ENCODE measurements at regions not wholly inside any gene's neighbourhood (a gene's known extent, or its start where the extent isn't known, plus 50 kb on each side); places are given as distances from the start of the nearest gene placed in this dataset.
"Not testable (repeated sequence)": the region's sequence is repeated elsewhere in the genome, so short reads cannot be mapped to it uniquely, and the experiment has no call there.

DNA sequence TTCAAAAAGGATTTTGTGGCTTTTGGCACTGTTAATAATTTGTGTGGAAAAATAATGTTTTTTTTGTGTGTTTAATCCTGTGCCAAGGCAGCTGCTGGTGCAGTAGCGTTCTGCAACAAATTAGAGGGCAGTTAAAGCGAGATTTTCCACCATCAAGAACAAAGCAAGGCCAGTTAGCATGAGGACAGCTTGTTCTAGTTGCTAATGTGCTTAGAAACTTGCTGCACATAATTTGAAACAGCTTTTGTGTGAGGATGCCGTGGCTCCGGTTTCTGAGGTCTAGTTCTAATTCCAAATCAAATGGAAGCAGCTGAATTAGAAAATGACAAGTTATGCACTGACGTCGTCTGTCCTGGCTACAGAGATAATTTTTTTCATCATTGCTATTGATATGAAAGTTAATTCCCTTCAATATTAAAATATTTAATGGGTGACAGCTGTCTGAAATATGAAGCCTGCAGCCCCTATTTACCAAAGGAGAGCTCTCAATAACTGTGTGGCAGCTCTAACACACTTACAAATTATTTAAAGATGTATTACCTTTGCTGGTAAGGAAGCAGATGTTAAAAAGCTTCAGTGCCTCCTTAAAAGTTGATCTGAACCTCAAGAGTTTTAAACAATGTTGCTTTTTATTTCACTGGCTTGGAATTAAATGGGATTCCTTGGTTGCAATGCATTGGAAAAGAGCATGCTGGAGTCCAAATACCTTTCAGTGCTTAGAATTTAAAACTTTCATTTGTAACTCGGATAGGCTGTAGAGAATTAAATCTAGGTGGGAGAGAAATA, 128.6 kb downstream of the SPATA31D1 start:
- no peak for DNase-seq

GRCh38 chr9:82122731-82123130, 134.2 kb downstream of the SPATA31D1 start:
- no peak for DNase-seq

GRCh38 chr9:82124090-82124489, 135.5 kb downstream of the SPATA31D1 start:
- DNase-seq = no peak

GRCh38 chr9:82126256-82126655, 137.7 kb downstream of the SPATA31D1 start:
- no peak for DNase-seq

DNA sequence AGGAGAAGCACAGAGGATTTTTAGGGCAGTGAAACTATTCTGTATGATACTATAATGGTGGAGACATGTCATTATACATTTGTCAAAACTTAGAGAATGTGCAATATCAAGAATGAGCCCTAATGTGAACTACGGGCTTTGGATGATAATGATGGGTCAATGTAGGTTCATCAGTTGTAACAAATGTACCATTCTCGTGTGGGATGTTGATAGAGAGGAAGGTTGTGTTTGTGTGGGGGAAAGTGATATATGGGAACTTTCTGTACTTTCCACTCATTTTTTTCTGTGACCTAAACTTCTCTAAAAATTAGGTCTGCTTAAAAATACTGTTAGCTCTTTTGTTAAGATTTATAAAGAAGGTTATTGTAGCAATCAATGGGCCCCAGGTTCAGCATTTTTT, 138.9 kb downstream of the SPATA31D1 start:
- no peak for DNase-seq

- DNase-seq = no peak
Measured at GRCh38 chr9:82128011-82128696, 139.6 kb downstream of the SPATA31D1 start.

DNA sequence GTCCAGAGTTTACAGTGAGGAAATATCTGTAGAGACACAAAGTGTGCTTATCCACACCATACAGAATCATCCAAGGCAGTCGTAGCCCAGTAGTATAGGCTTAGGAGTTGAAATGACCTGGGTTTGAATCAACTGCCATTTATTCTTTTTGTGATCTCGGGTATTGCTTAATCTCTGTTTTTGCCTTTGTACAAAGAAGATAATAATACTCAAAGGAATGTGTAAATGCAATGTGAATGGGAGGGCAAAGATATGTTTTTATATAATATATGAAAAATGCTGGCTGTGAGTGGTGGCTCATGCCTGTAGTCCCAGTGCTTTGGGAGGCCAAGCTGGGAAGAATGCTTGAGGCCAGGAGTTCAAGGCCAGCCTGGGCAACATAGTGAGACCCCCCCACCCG, 141.1 kb downstream of the SPATA31D1 start:
- no peak for DNase-seq

- DNase-seq = no peak
Measured at GRCh38 chr9:82130331-82131042, 141.9 kb downstream of the SPATA31D1 start.

GRCh38 chr9:82131072-82131471, 142.5 kb downstream of the SPATA31D1 start:
- no peak for DNase-seq

DNA sequence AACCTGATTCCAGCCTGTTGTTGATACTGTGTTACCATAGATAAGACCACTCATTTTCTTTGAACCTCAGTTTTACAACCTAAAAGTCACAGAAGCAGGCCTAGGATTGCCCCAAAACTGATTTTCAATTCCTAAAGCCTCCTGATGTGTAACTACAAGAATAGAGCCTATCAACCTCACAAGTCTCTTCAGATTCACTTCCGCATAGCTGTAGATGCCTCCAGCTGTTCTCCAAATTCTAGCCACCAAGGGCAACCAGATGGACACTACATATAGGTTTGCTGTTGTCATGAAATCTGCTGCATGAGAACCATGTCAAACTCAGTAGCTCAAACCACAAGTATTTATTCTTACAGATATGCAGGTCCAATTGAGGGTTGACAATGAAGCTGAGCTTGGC, 143.5 kb downstream of the SPATA31D1 start:
- DNase-seq = no peak

- DNase-seq = no peak
Measured at GRCh38 chr9:82134010-82134409, 145.4 kb downstream of the SPATA31D1 start.

DNA sequence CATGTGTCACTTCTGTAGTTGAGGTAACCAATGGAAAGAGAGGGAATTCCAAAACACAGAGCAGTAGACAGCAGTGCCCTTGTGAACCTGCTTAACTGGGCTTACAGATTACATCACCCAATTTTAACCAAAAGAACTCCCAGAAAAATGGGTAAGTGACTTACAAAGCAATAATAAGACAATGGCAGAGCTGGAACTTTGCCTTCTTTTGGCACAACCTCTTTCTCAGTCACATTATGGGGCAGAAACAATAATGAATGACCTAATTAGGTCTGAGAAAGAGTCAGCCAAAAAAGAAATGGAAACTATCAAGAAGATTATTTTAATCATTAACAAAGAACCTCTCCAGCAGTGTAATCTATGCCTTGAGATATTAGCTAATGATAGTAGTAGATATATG, 146.5 kb downstream of the SPATA31D1 start:
- DNase-seq = no peak

- not testable (repeated sequence) for DNase-seq
Measured at GRCh38 chr9:82138081-82138480, 149.5 kb downstream of the SPATA31D1 start.

DNA sequence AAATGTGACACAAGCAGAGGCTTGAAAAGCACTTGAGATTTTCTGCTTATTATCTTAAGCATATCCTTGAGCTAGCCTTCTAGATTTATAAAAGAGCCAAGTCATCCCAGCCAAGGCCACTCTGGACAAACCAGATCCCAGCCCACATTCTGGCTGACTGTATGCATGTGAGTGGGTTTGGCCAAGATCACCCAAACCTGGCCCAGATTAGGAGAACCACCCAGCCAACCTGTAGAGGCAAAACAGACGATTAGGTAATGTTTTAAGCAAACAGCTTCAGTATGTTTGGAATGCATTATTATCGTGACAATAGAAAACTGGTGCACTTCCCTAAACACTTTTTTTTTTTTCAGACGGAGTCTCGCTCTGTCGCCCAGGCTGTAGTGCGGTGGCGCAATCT, 151.9 kb downstream of the SPATA31D1 start:
- DNase-seq = no peak

DNA sequence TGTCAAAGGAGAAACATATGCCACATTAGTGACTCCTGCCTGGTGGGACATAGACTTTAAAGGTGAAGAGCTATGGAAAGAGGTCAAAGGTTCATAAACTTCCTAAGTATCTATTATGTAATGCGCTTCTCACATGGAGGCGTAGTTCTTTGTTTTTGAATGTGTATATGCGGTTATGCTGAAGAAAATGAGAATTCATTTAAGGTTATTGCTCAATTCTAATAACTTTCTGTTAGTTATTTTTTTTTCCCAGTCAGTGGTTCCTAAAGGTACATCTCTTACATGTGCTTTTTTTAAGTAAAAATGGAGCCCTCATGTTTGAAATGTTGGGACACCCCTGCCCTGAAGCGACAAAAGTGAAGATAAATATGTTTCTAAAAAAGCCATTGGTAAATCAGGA, 156.2 kb downstream of the SPATA31D1 start:
- no peak for DNase-seq

GRCh38 chr9:82146677-82147076, 158.1 kb downstream of the SPATA31D1 start:
- DNase-seq = no peak

- DNase-seq = no peak
Measured at GRCh38 chr9:82147798-82148425, 159.3 kb downstream of the SPATA31D1 start.

- DNase-seq = no peak
Measured at GRCh38 chr9:82148426-82148810, 159.8 kb downstream of the SPATA31D1 start.

- DNase-seq = no peak
Measured at GRCh38 chr9:82148901-82149461, 160.4 kb downstream of the SPATA31D1 start.

DNA sequence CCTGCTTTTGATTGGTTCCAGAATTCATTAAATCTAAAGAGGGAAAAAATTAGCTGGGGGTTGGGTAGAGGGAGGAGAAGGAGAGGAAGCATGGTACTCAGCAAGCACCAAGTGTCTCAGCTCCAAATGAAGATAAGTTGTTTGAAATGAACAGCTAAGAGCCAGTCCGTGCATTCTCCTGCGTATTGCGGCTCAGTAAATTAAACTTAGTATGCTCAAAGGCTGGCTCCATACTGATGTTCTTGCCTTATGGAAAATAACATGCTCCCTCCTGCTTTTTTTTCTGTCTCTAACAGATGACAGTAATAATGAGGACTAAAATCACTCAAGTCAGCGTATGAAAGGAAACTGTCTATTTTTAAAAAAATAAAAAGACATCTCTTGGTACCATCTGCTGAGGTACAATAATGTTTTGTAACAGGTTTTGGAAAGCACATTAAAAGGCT, 161.0 kb downstream of the SPATA31D1 start:
- no peak for DNase-seq

DNA sequence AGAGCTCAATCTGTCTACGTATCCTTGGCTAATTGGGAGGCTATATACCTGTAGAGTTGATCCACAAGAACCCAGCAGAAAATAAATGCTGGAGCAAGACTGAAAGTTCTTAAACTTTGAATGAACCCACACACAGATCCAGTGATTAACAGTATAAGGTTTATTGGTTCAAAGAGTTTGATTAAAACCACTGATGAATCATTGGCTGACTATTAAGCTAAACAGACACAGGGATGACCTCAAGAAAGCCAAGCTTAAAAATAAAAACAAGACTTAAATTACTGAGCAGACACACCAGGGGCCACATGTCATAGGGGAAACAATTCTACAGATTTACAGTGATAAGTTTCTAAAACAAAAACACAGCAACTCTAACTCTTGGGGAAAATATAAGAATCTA, 163.6 kb downstream of the SPATA31D1 start:
- DNase-seq = no peak

GRCh38 chr9:82153032-82153431, 164.5 kb downstream of the SPATA31D1 start:
- DNase-seq = no peak

- DNase-seq = no peak
Measured at GRCh38 chr9:82154573-82154972, 166.0 kb downstream of the SPATA31D1 start.
